ENCODE measurements at regions not wholly inside any gene's neighbourhood (a gene's known extent, or its start where the extent isn't known, plus 50 kb on each side); places are given as distances from the start of the nearest gene placed in this dataset.

GRCh38 chr5:124570285-124571035, 176.0 kb downstream of the ZNF608 start:
- Histone ChIP-seq H3K4me1 (ENCODE audit: insufficient read depth, low read length, poor library complexity, severe bottlenecking) (no peaks in the 10 kb centered on the region), H3K4me2 (ENCODE audit: low read length) (no peak overlapping the region), H2AFZ (ENCODE audit: low read length) (no peak overlapping the region), H3K27ac (ENCODE audit: low read depth, low read length, poor library complexity, severe bottlenecking) (no peak overlapping the region), H3K9me2 (ENCODE audit: insufficient read depth, low read length) (no peaks in the 10 kb centered on the region), H3K79me2 (ENCODE audit: insufficient read depth, low read depth, low read length) (no peaks in the 10 kb centered on the region), H3K36me3 (ENCODE audit: insufficient read depth, low read length) (no peaks in the 10 kb centered on the region), H3K4me3 (ENCODE audit: low read depth, low read length, poor library complexity, severe bottlenecking) (no peak overlapping the region), H4K20me1 (ENCODE audit: insufficient read depth, low read length) (no peaks in the 10 kb centered on the region), H3K9me3 (ENCODE audit: low read length) (no peaks in the 10 kb centered on the region)
- intact Hi-C loops (cut with micrococcal nuclease; ENCODE audit: unreplicated experiment) = no loop called here
- TF ChIP-seq, protein P1, sequence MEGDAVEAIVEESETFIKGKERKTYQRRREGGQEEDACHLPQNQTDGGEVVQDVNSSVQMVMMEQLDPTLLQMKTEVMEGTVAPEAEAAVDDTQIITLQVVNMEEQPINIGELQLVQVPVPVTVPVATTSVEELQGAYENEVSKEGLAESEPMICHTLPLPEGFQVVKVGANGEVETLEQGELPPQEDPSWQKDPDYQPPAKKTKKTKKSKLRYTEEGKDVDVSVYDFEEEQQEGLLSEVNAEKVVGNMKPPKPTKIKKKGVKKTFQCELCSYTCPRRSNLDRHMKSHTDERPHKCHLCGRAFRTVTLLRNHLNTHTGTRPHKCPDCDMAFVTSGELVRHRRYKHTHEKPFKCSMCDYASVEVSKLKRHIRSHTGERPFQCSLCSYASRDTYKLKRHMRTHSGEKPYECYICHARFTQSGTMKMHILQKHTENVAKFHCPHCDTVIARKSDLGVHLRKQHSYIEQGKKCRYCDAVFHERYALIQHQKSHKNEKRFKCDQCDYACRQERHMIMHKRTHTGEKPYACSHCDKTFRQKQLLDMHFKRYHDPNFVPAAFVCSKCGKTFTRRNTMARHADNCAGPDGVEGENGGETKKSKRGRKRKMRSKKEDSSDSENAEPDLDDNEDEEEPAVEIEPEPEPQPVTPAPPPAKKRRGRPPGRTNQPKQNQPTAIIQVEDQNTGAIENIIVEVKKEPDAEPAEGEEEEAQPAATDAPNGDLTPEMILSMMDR (conservative IDR thresholded peaks at IDR 0.05; ENCODE audit: low read length) = no peak
- no peak for TF ChIP-seq EZH2phosphoT487 (IDR thresholded peaks at IDR 0.05; ENCODE audit: borderline replicate concordance, low read depth, low read length)
- CTCF ChIA-PET (ENCODE audit: unreplicated experiment) = interaction anchor here (0.6 kb wide), 1 partner anchor 572 kb away, joined by 3 read pairs; no protein-coding TSS in a partner anchor
- no peak for DNase-seq (ENCODE audit: low spot score)
- POLR2A ChIA-PET = interaction anchor here (0.5 to 1.2 kb wide), 3 partner anchors 19 to 170 kb away, joined by 3 to 4 read pairs (median 3); no protein-coding TSS in a partner anchor
- no TSS peak for BruUV-seq (replicated peaks)

GRCh38 chr5:124566875-124567450, 179.5 kb downstream of the ZNF608 start:
- ChIA-PET CTCF (ENCODE audit: unreplicated experiment) (no interaction called here), POLR2A (no interaction called here)
- BruUV-seq (replicated peaks) = no TSS peak
- H3K36me3 ChIP-seq (ENCODE audit: insufficient read depth, low read length) = no peaks in the 10 kb centered on the region
- H3K4me1 ChIP-seq (ENCODE audit: insufficient read depth, low read length, poor library complexity, severe bottlenecking) = no peaks in the 10 kb centered on the region
- no peak overlapping the region for H3K4me2 ChIP-seq (ENCODE audit: low read length)
- TF ChIP-seq EZH2phosphoT487 (IDR thresholded peaks at IDR 0.05; ENCODE audit: borderline replicate concordance, low read depth, low read length) = no peak
- TF ChIP-seq, protein P1 (conservative IDR thresholded peaks at IDR 0.05; ENCODE audit: low read length) = no peak
- H3K4me3 ChIP-seq (ENCODE audit: low read depth, low read length, poor library complexity, severe bottlenecking) = no peak overlapping the region
- H3K79me2 ChIP-seq (ENCODE audit: insufficient read depth, low read depth, low read length) = no peaks in the 10 kb centered on the region
- H3K9me3 ChIP-seq (ENCODE audit: low read length) = no peaks in the 10 kb centered on the region
- no peaks in the 10 kb centered on the region for H4K20me1 ChIP-seq (ENCODE audit: insufficient read depth, low read length)
- no peak for DNase-seq (ENCODE audit: low spot score)
- H2AFZ ChIP-seq (ENCODE audit: low read length) = no peak overlapping the region
- no peak overlapping the region for H3K27ac ChIP-seq (ENCODE audit: low read depth, low read length, poor library complexity, severe bottlenecking)
- no peaks in the 10 kb centered on the region for H3K9me2 ChIP-seq (ENCODE audit: insufficient read depth, low read length)
- intact Hi-C loops (cut with micrococcal nuclease; ENCODE audit: unreplicated experiment) = no loop called here

GRCh38 chr5:124561451-124561850, 185.0 kb downstream of the ZNF608 start:
- TF ChIP-seq EZH2phosphoT487 (IDR thresholded peaks at IDR 0.05; ENCODE audit: borderline replicate concordance, low read depth, low read length) = no peak
- TF ChIP-seq, protein P1 (conservative IDR thresholded peaks at IDR 0.05; ENCODE audit: low read length) = no peak
- no peaks in the 10 kb centered on the region for H4K20me1 ChIP-seq (ENCODE audit: insufficient read depth, low read length)
- BruUV-seq (replicated peaks) = no TSS peak
- ChIA-PET CTCF (ENCODE audit: unreplicated experiment) (no interaction called here), POLR2A (interaction anchor here (0.6 to 1.1 kb wide), 5 partner anchors 14 to 714 kb away, joined by 3 to 5 read pairs (median 3); no protein-coding TSS in a partner anchor)
- H3K9me3 ChIP-seq (ENCODE audit: low read length) = peaks cover 6% of the 10 kb centered on the region; the same call in 1 of the 2 replicates
- H3K4me3 ChIP-seq (ENCODE audit: low read depth, low read length, poor library complexity, severe bottlenecking) = no peak overlapping the region
- H3K4me1 ChIP-seq (ENCODE audit: insufficient read depth, low read length, poor library complexity, severe bottlenecking) = no peaks in the 10 kb centered on the region
- no peaks in the 10 kb centered on the region for H3K79me2 ChIP-seq (ENCODE audit: insufficient read depth, low read depth, low read length)
- H3K27ac ChIP-seq (ENCODE audit: low read depth, low read length, poor library complexity, severe bottlenecking) = no peak overlapping the region
- no peak overlapping the region for H2AFZ ChIP-seq (ENCODE audit: low read length)
- H3K4me2 ChIP-seq (ENCODE audit: low read length) = no peak overlapping the region
- DNase-seq (ENCODE audit: low spot score) = no peak
- intact Hi-C loops (cut with micrococcal nuclease; ENCODE audit: unreplicated experiment) = no loop called here
- H3K9me2 ChIP-seq (ENCODE audit: insufficient read depth, low read length) = no peaks in the 10 kb centered on the region
- no peaks in the 10 kb centered on the region for H3K36me3 ChIP-seq (ENCODE audit: insufficient read depth, low read length)
